Right hindlimb (tissue), 1 donor: ENCODE measurements at regions not wholly inside any gene's neighbourhood (a gene's known extent, or its start where the extent isn't known, plus 50 kb on each side); places are given as distances from the start of the nearest gene placed in this dataset.

Experiments used
- DNase-seq: peaks from one replicate; pipeline ENCODE4 v3.0.0-alpha.2; 2018

DNA sequence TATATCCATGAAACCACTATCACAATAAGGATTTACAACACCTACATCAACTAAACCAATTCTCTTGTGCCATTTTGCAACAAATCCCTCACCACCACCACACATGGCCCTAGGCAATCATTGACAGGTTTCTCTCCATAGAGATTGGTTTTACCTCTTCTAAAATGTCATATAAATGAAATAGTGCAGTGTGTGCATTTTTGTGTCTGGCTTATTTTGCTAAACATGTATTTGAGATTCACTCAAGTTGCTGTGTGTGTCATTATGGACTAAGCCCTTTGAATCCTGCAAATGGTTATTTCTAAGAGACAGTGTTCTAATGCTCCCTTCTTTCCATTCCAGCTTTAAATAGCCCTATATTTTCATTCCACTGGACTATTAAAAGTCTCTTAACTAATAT lies 179.7 kb upstream of the LRRC7 start:
- no peak for DNase-seq

- DNase-seq: no peak
Measured at GRCh38 chr1:69400128-69400527, 167.6 kb upstream of the LRRC7 start.

DNA sequence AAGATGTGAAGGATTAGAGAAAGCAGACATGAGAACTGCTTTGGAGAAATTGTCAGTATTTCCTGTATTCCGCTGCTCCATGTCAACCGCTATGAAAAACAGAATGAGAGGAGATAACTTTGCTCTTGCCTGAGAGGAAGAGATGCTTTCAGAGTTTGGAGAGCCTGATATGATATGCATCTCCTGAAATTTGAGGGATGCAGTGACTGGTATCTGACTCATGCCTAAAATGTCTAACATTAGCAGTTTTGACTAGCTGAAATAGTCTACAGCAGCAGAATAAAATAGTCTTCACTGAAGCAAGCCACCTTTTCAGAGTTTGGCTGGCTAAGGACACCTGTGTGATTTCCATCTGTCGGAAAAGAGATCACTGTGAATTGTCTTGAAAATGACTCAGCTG lies 165.8 kb upstream of the LRRC7 start:
- DNase-seq: no peak

DNA sequence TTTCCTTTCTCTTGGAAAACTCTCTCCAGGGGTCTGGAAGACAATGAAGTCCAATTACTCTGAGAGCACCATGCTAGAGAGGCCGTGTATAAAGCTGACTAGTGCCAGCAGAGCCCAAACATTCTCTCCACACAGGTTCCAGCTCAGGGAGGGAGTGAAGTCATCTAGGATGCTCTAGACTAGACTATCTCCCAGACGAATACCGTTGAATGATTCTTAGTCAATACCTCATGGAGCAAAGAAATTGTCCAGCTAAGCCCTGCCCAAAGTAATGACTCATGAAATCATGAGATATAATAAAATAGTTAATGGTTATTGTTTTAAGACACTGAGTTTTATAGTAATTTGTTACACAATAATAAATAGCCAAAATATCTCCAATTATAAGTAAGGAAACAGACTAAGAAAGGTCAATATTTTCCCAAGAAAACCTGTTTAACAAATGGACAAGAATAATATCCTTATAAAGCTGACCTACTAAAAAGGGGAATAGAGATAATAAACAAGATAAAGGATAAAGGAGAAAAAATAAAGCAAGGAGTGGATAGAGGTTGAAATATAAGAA lies 163.9 kb upstream of the LRRC7 start:
- DNase-seq: no peak

- DNase-seq: no peak
Measured at GRCh38 chr1:69404486-69404885, 163.2 kb upstream of the LRRC7 start.

- no peak for DNase-seq
Measured at GRCh38 chr1:69406244-69406643, 161.5 kb upstream of the LRRC7 start.

- no peak for DNase-seq
Measured at GRCh38 chr1:69409731-69410456, 157.8 kb upstream of the LRRC7 start.

GRCh38 chr1:69410457-69410850 lies 157.3 kb upstream of the LRRC7 start:
- DNase-seq: no peak

DNA sequence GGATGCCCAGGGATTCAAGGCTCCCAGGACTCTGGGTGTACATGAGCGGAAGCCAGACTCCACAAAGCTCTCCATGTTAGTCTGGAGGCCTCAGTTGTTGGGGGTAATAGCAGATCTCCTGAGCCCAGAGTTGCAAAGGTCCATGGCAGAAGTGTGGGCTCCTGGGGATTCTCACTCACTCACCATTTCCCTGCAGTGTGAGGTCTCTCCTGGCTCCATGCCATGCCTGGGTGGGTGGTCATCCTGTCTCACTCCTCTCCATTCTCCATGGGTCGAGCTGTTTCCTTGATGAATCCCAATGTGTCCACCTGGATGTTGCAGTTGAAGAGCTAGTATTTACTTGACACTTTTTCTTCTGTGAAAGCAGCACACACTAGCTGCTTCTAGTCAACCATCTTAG lies 156.8 kb upstream of the LRRC7 start:
- no peak for DNase-seq

DNA sequence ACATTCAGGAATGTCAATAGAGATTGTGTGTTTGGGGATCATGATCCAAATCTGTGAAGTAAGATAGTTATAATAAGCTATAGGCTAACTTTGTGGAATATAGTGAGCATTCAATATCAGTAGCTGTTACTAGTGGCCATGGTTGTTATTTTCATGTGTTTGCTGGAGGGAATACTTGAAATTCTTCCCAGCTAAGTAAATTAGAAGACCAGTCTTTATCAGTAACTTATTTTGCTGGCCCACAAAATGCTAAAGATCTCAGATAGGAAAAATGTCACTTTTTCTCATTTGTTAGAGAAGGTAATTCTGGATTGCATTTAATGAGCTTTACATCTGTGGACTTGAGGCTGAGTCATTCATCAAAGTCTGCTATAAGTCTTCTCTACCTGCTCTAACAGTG lies 156.1 kb upstream of the LRRC7 start:
- no peak for DNase-seq

- DNase-seq: no peak
Measured at GRCh38 chr1:69413129-69413528, 154.6 kb upstream of the LRRC7 start.

GRCh38 chr1:69414574-69414973 lies 153.1 kb upstream of the LRRC7 start:
- no peak for DNase-seq

DNA sequence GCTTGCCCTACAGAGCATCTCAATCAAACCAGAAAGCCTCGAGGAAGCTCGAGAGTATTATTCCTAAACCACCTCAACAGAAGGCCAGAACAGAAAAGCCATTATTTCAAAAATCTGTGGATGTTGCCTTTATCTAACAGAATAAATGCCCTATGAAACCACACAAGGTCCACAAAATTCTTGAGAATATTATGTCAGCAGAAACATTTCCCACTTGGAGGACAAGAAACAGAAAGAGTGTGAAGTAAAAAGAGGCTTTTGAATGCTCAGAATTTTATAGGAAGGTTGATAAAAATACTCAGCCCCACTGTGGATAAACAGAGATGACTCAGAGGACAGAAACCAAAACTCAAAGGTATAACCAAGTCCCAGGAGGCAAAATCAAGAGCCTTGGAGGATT lies 146.4 kb upstream of the LRRC7 start:
- DNase-seq: no peak

- no peak for DNase-seq
Measured at GRCh38 chr1:69425871-69426270, 141.9 kb upstream of the LRRC7 start.

DNA sequence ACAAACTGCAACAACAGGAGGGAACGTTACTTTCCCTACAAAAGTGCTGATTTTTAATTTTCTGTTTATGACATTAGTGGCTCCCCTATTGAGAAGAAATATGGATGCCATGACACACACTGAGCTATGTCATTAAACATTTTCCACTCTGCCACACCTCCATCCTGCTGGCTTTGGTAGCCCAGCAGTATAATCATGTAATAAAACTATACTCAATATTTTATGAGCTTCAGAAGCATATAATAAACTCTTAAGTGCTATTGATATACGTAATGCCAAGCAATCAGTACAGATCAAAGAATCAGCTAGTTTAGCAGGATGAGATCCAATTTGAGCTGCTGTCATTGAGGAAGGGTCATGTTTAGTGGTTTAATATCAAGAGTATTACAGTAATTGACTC lies 141.3 kb upstream of the LRRC7 start:
- no peak for DNase-seq

DNA sequence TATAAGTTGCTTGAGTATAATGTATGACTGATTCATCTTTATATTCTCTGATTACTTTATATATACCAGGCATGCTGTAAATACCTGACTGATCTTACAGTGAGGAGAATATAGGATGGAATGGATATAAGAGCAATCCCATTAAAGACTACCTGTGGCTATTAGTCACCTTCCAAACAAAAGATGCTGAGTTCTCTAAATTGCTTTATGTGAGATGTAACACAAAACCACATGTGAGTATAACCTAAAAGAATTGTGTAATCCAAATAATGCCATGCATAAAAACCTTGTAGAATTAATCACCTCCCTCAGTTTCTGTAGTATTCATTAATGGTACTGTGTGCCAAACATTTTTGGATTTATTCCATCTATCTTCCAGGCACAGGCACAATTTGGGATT lies 134.6 kb upstream of the LRRC7 start:
- DNase-seq: no peak

- no peak for DNase-seq
Measured at GRCh38 chr1:69436151-69436550, 131.6 kb upstream of the LRRC7 start.

- no peak for DNase-seq
Measured at GRCh38 chr1:69438056-69438795, 129.5 kb upstream of the LRRC7 start.

GRCh38 chr1:69441496-69441895 lies 126.2 kb upstream of the LRRC7 start:
- no peak for DNase-seq

DNA sequence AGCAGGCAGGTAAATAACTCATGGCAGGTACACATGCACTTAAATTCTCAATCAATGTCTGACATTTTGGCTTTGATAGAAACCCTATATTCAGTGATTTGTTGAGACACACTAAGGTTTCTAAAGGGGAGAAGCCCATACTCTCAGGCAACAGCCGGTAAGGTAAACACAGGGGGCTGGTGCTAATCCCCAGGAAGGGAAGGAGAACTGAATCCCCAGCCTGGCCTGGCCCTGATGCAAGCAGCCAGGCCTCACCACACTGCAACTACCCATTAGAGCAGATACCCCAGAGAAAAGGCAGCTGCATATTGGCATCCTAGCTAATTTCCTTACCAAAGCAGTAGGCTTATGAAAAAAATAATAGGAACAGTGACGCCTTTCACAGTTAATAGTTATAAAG lies 116.5 kb upstream of the LRRC7 start:
- DNase-seq: no peak

DNA sequence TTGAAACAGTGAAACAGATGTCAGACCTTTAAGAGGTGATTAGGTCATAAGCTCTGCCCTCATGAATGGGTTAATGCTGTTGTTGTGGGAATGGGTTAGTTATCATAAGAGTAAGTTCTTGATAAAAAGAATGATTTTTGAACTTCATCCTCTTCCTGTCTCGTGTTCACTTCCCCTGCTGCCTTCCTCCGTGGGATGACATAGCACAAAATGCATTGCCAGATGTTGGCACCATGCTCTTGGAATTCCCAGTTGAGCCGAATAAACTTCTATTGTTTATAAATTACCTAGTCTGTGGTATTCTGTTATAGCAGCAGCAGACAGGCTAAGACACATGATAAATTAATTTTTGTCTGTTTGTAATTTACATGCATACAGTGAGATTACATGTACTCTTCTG lies 112.0 kb upstream of the LRRC7 start:
- DNase-seq: no peak

- no peak for DNase-seq
Measured at GRCh38 chr1:69459244-69459643, 108.5 kb upstream of the LRRC7 start.

DNA sequence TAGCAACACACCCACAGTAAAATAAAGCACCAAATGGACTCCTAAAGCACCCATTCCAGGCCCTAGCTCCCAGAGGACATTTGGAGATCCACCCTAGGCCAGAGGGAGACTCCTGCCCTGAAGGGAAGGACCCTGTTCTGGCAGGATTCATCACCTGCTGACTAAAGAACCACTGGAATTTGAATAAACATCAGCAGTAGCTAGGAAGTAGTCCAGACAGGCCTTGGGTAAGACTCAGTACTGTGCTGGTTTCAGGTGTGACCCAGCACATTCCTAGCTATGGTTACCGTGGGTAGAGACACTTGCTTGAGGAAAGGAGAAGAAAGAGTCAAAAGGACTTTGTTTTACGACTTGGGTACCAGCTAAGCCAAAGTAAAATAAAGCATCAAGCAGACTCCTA lies 92.7 kb upstream of the LRRC7 start:
- DNase-seq: no peak

- DNase-seq: no peak
Measured at GRCh38 chr1:69479734-69480133, 88.0 kb upstream of the LRRC7 start.

DNA sequence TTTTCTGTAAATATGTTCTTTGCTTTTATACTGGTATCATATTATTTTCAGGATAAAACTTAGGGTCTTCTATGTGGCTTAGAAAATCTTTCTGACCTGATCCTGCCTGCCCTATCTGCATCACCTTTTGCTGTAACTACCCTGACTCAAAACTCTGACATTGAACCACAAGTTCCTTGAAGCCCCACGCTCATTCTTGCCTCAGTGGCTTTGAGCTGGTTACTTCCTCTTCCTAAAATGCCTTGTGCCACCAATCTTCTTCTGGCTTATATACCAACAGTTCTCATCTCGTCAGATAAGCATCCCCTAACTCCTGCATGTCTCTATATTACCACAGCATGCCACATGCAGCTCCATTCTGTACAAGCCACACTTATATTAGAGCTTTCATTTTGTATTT lies 84.5 kb upstream of the LRRC7 start:
- DNase-seq: no peak
